Testis (tissue), 2 donors: ENCODE measurements at regions not wholly inside any gene's neighbourhood (a gene's known extent, or its start where the extent isn't known, plus 50 kb on each side); places are given as distances from the start of the nearest gene placed in this dataset.
A peak's percentile ranks its signal among the peaks of the same experiment; 100 is the strongest.
"Not testable (repeated sequence)": the region's sequence is repeated elsewhere in the genome, so short reads cannot be mapped to it uniquely, and the experiment has no call there.

Experiments
- DNase-seq: peaks from one replicate; pipeline ENCODE4 v3.0.0-alpha.2; 2019
- H3K27ac ChIP-seq, 2 donors: fragments of 200-600 bp; sonication (generic); one replicate each; pipeline ENCODE4 v1.5.1; 2019
- H3K27me3 ChIP-seq: fragments of 200-600 bp; sonication (generic); one replicate; pipeline ENCODE4 v1.5.1; 2019
- H3K36me3 ChIP-seq: fragments of 200-600 bp; sonication (generic); one replicate; pipeline ENCODE4 v1.5.1; 2017; ENCODE audit warnings: low read depth; ENCODE audit errors: missing control alignments
- H3K4me1 ChIP-seq: fragments of 200-600 bp; sonication (generic); one replicate; pipeline ENCODE4 v1.5.1; 2019
- H3K4me3 ChIP-seq, 2 donors: fragments of 200-600 bp; sonication (generic); one replicate each; pipeline ENCODE4 v1.5.1; 2017 to 2019
- H3K9me3 ChIP-seq: fragments of 200-600 bp; sonication (generic); one replicate; pipeline ENCODE4 v1.5.1; 2017
- CTCF ChIP-seq, 3 experiments: fragments of 450-650 bp in 2 of 3; fragments of 200-600 bp in 1 of 3; sonication (generic) in 1 of 3; IDR thresholded peaks; one replicate each; pipeline ENCODE4 v1.5.1; 2016 to 2019; ENCODE audit warnings: antibody characterized with exemption in 3 of 3, mild to moderate bottlenecking in 2 of 3, moderate library complexity in 1 of 3
- POLR2A ChIP-seq: fragments of 450-650 bp; IDR thresholded peaks from one replicate; pipeline ENCODE4 v1.6.1; 2017; ENCODE audit warnings: antibody characterized with exemption, mild to moderate bottlenecking, moderate library complexity
- WGBS, 2 donors: methylation state at CpG; one replicate each; pipeline ENCODE4 v1.1.5; 2018; 5-methylcytosine and 5-hydroxymethylcytosine counted together
- intact Hi-C: fragments of 100-400 bp; cut with DNase I; formaldehyde crosslinking; loops from one replicate; pipeline ENCODE4 v1.15.1; 2023; ENCODE audit warnings: low total_unique reads

- Histone ChIP-seq H3K9me3 (no peaks in the 10 kb centered on the region), H3K4me1 (peaks cover 10% of the 10 kb centered on the region), H3K27me3 (no peaks in the 10 kb centered on the region), H3K36me3 (no peaks in the 10 kb centered on the region), H3K27ac (peak overlapping the region in 1 of 2 donors; percentile 39), H3K4me3 (no peak overlapping the region)
- 56 to 73% methylated on average over 5 of the region's 5 CpGs for WGBS, 2 donors
- DNase-seq, result peak; percentile 44
- intact Hi-C loops, result loop anchor here (10.0 kb wide), 1 partner anchor 542 kb away; no protein-coding TSS in a partner anchor
- TF ChIP-seq CTCF (IDR thresholded peaks at IDR 0.05), result no peak
Measured at GRCh38 chr5:67806654-67807438, 408.7 kb upstream of the PIK3R1 start.

DNA sequence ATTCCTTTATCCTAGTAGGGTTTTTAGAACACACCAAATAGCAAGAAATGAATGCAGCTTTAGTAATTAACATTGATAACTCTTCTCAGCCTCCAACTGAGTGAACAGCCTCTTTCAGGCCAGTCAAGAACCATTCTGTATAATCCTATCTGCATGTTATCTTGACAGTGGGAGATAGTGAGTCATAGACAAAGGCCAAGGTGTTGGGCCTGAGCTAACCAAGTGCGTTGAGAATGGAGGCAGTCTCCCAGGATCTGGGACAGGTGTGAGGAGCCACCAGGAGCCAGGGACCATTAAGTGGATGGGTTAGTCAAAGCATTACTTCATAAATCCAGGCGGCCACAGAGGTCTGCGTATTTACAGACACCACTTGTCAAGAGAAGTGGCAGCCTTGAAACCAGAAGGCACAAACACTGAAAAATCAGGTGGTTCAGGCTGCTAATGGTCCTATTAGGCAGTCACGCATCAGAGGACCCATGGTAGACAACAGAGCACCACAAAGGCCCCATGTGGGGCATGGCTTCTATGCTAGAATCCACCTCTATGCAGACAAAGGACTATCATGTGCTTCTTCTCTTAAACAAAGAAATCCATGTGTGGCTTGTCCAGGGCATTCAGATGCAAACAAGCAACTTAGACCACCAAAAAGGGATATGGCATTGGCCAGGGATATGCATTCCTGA lies 409.7 kb upstream of the PIK3R1 start:
- H3K4me1 ChIP-seq, result peaks cover 10% of the 10 kb centered on the region
- TF ChIP-seq POLR2A, result no peak
- no peak for TF ChIP-seq CTCF (IDR thresholded peaks at IDR 0.05)
- H3K27ac ChIP-seq, result peak overlapping the region in 1 of 2 donors; percentile 39
- DNase-seq, result no peak
- intact Hi-C loops, result loop anchor here (10.0 kb wide), 1 partner anchor 541 kb away; no protein-coding TSS in a partner anchor
- H3K36me3 ChIP-seq, result no peaks in the 10 kb centered on the region
- 83 to 87% methylated on average over 3 to 4 of the region's 4 CpGs for WGBS, 2 donors
- H3K27me3 ChIP-seq, result no peaks in the 10 kb centered on the region
- no peak overlapping the region for H3K4me3 ChIP-seq
- no peaks in the 10 kb centered on the region for H3K9me3 ChIP-seq

- Histone ChIP-seq H3K27ac (no peak overlapping the region), H3K4me1 (peaks cover 21% of the 10 kb centered on the region), H3K9me3 (no peaks in the 10 kb centered on the region), H3K36me3 (no peaks in the 10 kb centered on the region), H3K27me3 (no peaks in the 10 kb centered on the region), H3K4me3 (no peak overlapping the region)
- intact Hi-C loops, result loop anchor here (10.0 kb wide), 1 partner anchor 538 kb away; no protein-coding TSS in a partner anchor
- WGBS, 2 donors, result 89 to 91% methylated on average over 2 of the region's 2 CpGs
- DNase-seq, result no peak
- TF ChIP-seq CTCF (IDR thresholded peaks at IDR 0.05), result no peak
- no peak for TF ChIP-seq POLR2A
Measured at GRCh38 chr5:67802766-67803165, 412.8 kb upstream of the PIK3R1 start.

DNA sequence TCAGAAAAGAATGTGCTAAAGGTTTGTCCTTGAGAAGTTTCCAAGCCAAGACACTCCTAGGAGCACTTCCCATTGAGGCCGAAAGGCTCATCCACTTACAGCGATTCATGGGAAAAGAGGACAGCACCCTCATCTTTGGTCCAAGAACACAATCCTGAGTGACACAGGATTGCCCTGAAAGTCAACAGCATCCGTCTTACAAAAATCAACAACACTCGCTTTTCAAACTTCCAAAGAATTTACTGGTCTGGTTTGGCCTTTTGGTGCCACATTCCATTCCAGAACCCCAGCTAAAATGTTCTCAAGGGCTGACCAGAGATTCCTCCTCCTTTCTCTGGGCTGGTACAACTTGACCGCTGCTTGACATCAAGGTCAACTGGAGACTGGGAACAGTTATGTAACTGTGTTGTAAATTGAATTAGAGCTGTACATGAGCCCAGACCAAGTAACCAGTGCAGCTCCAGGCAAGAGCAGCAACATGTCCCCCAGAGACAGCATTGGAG lies 415.8 kb upstream of the PIK3R1 start:
- intact Hi-C loops, result loop anchor here (10.0 kb wide), 1 partner anchor 535 kb away; no protein-coding TSS in a partner anchor
- no peaks in the 10 kb centered on the region for H3K9me3 ChIP-seq

GRCh38 chr5:67798470-67798869 lies 417.1 kb upstream of the PIK3R1 start:
- Histone ChIP-seq H3K27ac (peak overlapping the region in 1 of 2 donors; percentile 77), H3K4me1 (peaks cover 17% of the 10 kb centered on the region)
- H3K36me3 ChIP-seq, DNase-seq, H3K9me3 ChIP-seq, H3K27me3 ChIP-seq, intact Hi-C loops, H3K4me3 ChIP-seq: not testable (repeated sequence)
- WGBS, 2 donors, result 91 to 92% methylated on average over 5 of the region's 5 CpGs

More for the DNA sequence above, 415.8 kb upstream of the PIK3R1 start:
- Histone ChIP-seq H3K4me3 (no peak overlapping the region), H3K36me3 (no peaks in the 10 kb centered on the region), H3K27ac (peak overlapping the region; percentile 26 to 77), H3K4me1 (peaks cover 15% of the 10 kb centered on the region), H3K27me3 (no peaks in the 10 kb centered on the region)
- peak; percentile 60 for DNase-seq
- WGBS, 2 donors, result 34 to 42% methylated on average over 5 of the region's 5 CpGs
- TF ChIP-seq CTCF (IDR thresholded peaks at IDR 0.05) (no peak), POLR2A (no peak)
